ENCODE measurements at regions not wholly inside any gene's neighbourhood (a gene's known extent, or its start where the extent isn't known, plus 50 kb on each side); places are given as distances from the start of the nearest gene placed in this dataset.

DNA sequence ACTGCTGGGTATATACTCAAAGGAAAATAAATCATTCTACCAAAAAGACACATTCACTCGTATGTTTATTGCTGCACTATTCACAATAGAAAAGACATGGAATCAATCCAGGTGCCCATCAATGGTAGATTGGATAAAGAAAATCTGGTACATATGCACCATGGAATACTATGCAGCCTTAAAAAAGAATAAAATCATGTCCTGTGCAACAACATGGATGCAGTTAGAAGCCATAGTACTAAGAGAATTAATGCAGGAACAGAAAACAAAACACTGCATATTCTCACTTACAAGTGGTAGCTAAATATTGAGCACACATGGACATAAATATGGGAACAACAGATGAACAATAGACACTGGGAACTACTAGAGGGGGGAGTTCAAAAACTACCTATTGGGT, 96.3 kb downstream of the FAM76B start:
- Histone ChIP-seq H3K27ac (no peak overlapping the region), H3K9ac (no peak overlapping the region)

DNA sequence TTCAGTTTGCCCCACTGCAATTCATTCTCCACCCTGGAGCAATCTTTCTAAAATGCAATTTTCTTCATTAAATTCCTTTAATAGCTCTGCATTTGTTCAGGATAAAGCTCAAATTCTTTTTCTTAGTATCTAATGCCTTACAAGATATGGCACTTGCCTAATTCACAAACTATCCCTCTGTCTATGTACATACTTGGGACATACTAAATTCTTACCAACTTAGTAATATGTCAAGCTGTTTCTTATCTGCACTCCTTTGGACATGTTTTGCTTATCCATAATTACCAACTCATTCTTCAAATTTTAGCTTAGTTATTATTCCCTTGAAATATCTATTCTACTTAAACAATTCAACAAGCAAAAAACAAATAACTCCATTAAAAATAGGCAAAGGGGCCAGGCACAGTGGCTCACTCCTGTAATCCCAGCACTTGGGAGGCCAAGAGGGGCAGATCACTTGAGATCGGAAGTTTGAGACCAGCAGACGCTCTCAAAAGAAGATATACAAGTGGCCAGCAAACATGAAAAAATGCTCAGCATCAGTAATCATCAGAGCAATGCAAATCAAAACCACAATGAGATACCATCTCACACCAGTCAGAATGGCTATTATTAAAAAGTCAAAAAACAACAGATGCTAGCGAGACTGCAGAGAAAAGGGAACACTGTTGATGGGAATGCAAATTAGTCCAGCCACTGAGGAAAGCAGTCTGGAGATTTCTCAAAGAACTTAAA, 96.9 kb downstream of the FAM76B start:
- Histone ChIP-seq H3K9ac (no peak overlapping the region), H3K27me3 (no peaks in the 10 kb centered on the region), H3K36me3 (no peaks in the 10 kb centered on the region), H3K4me3 (no peak overlapping the region), H3K4me1 (peaks cover 14% of the 10 kb centered on the region), H3K27ac (no peak overlapping the region), H3K9me3 (no peaks in the 10 kb centered on the region), H3K4me2 (peak overlapping the region; percentile 34), H4K20me1 (no peaks in the 10 kb centered on the region)
- no peak for TF ChIP-seq Cebpa-rat (IDR thresholded peaks at IDR 0.05)

More for the DNA sequence above, 96.3 kb downstream of the FAM76B start:
- Histone ChIP-seq H3K4me3 (no peak overlapping the region), H3K9me3 (no peaks in the 10 kb centered on the region), H3K36me3 (no peaks in the 10 kb centered on the region), H3K4me2 (peak overlapping the region; percentile 34), H3K4me1 (peaks cover 14% of the 10 kb centered on the region), H4K20me1 (no peaks in the 10 kb centered on the region), H3K27me3 (no peaks in the 10 kb centered on the region)
- TF ChIP-seq Cebpa-rat (IDR thresholded peaks at IDR 0.05), result no peak

DNA sequence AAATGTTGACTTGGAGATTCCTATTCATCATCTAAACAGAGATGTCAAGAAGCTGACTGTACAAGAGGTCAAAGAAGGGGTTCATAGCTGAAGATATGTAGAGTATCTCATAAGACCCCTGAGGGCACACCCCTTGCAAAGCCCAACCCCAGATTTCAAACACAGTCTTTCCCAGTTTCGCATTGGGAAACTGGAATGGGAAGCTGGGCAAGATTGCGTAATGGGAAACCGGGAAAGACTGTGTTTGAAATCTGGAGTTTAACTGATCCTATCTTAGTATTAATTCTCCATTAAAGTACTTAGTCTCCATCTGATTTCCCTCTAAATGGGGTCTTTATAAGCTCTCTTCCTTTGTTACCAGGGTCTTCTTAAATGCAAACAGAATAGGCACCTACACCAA, 99.5 kb downstream of the FAM76B start:
- Histone ChIP-seq H3K36me3 (no peaks in the 10 kb centered on the region), H3K9me3 (no peaks in the 10 kb centered on the region), H4K20me1 (no peaks in the 10 kb centered on the region), H3K4me2 (no peak overlapping the region), H3K9ac (no peak overlapping the region), H3K4me1 (peaks cover 14% of the 10 kb centered on the region), H3K27ac (no peak overlapping the region), H3K27me3 (no peaks in the 10 kb centered on the region), H3K4me3 (no peak overlapping the region)
- peak; percentile 49; the same call in 1 of the 2 replicates for TF ChIP-seq Cebpa-rat (IDR thresholded peaks at IDR 0.05)

DNA sequence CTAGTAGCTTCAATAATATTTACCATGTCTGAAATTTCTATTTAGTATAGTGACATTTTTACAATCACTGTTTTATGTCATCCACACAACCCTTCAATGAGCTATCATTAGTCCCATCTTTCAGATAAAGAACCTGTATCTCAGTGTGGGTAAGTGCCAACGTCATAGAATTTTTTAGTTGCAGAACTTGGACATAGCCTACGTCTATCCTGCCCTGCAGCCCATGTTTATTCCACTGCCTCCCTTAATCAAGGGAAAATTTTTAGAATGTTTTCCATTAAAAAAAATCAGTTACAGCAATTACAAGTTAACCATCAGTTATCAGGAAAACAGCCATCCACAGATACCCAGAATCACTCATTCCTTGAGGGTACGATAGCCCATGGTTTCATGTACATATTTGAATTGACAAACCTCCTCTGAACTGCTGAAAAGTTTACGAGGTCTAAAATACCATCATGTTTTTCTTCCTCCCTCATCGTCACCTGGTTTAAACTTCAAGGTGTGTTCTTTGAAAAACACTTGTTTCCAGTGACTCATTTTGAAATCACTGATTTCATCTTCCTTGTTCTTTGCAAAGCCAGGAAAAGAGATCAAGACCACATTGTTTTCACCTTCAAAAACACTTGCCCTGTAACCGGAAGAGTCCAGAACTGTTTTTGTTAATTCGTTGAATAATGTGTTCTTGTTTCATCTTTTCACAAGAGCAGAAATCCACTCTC, 100.9 kb downstream of the FAM76B start:
- Histone ChIP-seq H4K20me1 (no peaks in the 10 kb centered on the region), H3K36me3 (no peaks in the 10 kb centered on the region), H3K9me3 (no peaks in the 10 kb centered on the region), H3K4me2 (no peak overlapping the region), H3K27ac (no peak overlapping the region), H3K4me1 (peaks cover 14% of the 10 kb centered on the region), H3K27me3 (no peaks in the 10 kb centered on the region), H3K9ac (no peak overlapping the region), H3K4me3 (no peak overlapping the region)
- no peak for TF ChIP-seq Cebpa-rat (IDR thresholded peaks at IDR 0.05)

DNA sequence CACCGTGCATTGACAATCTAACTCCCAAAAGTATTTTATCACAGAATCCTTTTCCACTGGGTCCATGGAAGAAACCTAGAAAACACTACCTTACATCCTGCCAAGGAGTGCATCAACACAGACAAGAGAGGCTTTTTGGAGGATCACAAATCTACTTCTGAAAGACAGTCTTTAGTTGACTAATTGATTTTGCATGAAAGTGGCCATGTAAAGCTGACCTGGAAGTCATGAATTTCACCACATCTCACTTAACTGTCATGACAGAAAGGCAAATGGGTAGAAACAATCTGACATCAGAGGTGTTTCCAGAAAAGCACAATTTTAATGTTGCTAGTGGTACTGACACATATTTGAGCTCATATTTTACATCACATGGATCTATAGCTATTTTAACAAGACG, 101.6 kb downstream of the FAM76B start:
- no peak for TF ChIP-seq Cebpa-rat (IDR thresholded peaks at IDR 0.05)
- no peaks in the 10 kb centered on the region for H3K9me3 ChIP-seq
- peaks cover 11% of the 10 kb centered on the region for H3K4me1 ChIP-seq
- no peak overlapping the region for H3K9ac ChIP-seq
- H3K27me3 ChIP-seq, result no peaks in the 10 kb centered on the region
- no peak overlapping the region for H3K27ac ChIP-seq
- H3K4me3 ChIP-seq, result no peak overlapping the region
- no peaks in the 10 kb centered on the region for H3K36me3 ChIP-seq
- H3K4me2 ChIP-seq, result no peak overlapping the region
- H4K20me1 ChIP-seq, result no peaks in the 10 kb centered on the region

DNA sequence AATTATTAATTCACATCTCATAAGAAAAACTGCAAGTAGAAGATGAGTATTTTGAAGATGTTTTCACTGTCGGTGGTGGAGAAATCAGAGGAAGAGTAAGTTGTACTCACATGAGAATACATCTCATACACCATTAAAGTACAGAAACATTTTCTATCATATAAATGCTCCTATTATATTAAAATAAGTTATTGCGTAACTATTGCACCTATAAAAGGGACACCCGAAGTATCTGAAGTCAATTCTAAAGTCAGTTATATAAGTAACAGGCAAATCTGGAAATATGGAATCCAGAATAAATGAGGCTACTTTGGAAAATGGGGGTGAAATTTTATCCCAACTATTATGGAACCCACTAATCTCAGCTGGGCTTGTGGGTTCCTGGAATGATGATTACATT, 103.3 kb downstream of the FAM76B start:
- Histone ChIP-seq H3K9ac (no peak overlapping the region), H3K4me3 (no peak overlapping the region), H4K20me1 (no peaks in the 10 kb centered on the region), H3K27me3 (no peaks in the 10 kb centered on the region), H3K27ac (no peak overlapping the region), H3K9me3 (no peaks in the 10 kb centered on the region), H3K36me3 (no peaks in the 10 kb centered on the region), H3K4me2 (no peak overlapping the region), H3K4me1 (no peaks in the 10 kb centered on the region)
- TF ChIP-seq Cebpa-rat (IDR thresholded peaks at IDR 0.05), result peak; percentile 74; the same call in 1 of the 2 replicates

DNA sequence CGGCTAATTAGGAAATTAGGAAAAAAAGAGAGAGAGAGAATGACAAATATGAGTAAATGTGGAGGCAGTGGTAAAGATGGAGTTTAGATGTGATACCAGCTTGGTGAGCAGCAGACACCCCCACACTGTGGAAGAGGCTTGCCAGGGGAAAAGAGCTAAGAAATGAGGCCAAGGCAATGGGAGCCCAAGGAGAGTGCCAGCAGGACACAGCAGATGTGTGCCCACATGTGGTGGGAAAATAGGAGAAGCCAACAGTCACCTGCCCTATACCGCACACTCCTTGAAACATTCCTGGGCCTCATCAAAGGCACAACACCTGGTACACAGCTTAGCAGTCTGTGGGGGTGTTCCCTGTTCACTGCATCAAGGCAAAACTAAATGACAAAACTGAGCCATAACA, 104.9 kb downstream of the FAM76B start:
- no peak overlapping the region for H3K4me2 ChIP-seq
- no peaks in the 10 kb centered on the region for H3K36me3 ChIP-seq
- no peak overlapping the region for H3K9ac ChIP-seq
- H3K27me3 ChIP-seq, result no peaks in the 10 kb centered on the region
- no peaks in the 10 kb centered on the region for H3K9me3 ChIP-seq
- no peaks in the 10 kb centered on the region for H4K20me1 ChIP-seq
- no peaks in the 10 kb centered on the region for H3K4me1 ChIP-seq
- no peak overlapping the region for H3K27ac ChIP-seq
- no peak for TF ChIP-seq Cebpa-rat (IDR thresholded peaks at IDR 0.05)
- no peak overlapping the region for H3K4me3 ChIP-seq

DNA sequence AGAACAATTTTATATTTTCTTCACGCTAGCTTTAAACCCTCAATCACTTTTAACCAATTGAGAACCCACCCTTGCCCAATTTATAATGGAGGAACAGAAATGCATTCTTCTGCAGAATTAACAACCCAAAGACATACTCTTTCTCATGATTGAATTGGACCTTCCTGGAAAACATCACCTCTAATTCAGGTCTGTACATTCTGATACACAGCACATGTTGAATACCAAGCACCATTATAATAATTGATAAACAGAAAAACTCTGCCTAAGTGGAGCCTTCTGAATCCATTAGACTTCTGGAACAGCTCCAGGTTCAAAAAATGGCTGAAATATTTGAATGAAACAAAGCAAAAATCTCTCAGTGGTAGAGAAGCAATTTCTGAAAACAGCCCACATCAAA, 105.4 kb downstream of the FAM76B start:
- TF ChIP-seq Cebpa-rat (IDR thresholded peaks at IDR 0.05), result no peak

DNA sequence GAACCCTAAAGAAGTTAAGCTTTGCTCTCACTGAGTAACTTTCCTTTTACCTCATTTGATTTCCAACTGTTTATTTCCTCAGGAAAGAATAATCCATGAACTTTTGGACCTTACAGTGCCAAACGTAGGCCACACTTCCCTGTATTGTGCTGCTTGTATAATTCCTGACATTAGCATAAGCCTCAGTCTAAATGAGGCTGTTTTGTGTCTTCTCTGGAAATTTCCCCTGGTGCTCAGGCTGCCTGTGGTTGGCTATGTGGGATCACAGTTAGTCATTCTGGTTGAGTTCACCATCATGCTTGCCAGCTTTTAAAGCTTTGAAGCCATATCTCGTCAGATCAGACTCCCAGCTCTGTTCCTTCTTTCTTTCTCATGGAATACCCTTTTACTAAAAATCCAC, 107.0 kb downstream of the FAM76B start:
- Histone ChIP-seq H4K20me1 (no peaks in the 10 kb centered on the region), H3K4me3 (no peak overlapping the region), H3K9me3 (no peaks in the 10 kb centered on the region), H3K36me3 (no peaks in the 10 kb centered on the region), H3K9ac (no peak overlapping the region), H3K4me1 (no peaks in the 10 kb centered on the region), H3K27me3 (no peaks in the 10 kb centered on the region), H3K27ac (no peak overlapping the region), H3K4me2 (no peak overlapping the region)
- no peak for TF ChIP-seq Cebpa-rat (IDR thresholded peaks at IDR 0.05)

More for the DNA sequence above, 105.4 kb downstream of the FAM76B start:
- Histone ChIP-seq H3K4me3 (no peak overlapping the region), H3K9me3 (no peaks in the 10 kb centered on the region), H3K4me1 (no peaks in the 10 kb centered on the region), H3K36me3 (no peaks in the 10 kb centered on the region), H3K9ac (no peak overlapping the region), H3K4me2 (no peak overlapping the region), H3K27me3 (no peaks in the 10 kb centered on the region), H3K27ac (no peak overlapping the region), H4K20me1 (no peaks in the 10 kb centered on the region)

DNA sequence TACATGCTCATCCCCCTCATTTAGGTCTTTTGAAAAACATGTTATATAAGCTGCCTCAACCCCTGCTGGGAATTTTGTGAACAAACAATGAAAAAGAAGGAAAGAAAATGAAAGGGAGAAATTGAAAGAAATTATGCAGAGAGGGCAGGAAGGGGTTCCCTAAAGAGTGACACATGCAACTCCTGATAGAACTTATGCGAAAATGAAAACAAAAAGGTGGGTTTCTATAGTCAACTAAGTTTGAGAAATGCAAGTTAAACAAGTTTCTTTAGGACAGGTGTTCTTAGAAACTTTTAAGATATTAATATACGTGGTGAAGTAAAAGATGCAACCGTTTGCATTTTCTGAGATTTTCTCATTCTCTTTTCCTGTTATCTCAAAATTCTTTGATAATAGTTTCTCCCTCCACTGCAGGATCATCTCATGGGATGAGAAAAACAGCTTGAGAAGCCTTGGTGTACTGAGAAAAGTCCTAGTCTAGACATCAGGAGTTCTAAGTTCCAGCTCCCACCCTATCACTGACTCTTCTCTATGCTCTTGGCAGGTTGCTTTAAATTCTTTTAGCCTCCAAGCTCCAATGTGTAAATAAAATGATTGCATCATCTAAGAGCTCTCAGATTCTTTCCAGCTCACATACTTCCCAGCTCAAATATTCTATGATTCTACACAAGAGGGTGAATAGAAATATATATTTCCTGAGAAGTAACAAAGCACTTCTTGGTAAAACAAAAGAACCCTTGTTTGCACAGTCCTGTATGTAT, 109.2 kb downstream of the FAM76B start:
- no peak overlapping the region for H3K27ac ChIP-seq
- no peaks in the 10 kb centered on the region for H4K20me1 ChIP-seq
- H3K27me3 ChIP-seq, result no peaks in the 10 kb centered on the region
- no peak overlapping the region for H3K9ac ChIP-seq
- no peaks in the 10 kb centered on the region for H3K36me3 ChIP-seq
- H3K4me3 ChIP-seq, result no peak overlapping the region
- no peak for TF ChIP-seq Cebpa-rat (IDR thresholded peaks at IDR 0.05)
- no peak overlapping the region for H3K4me2 ChIP-seq
- no peaks in the 10 kb centered on the region for H3K4me1 ChIP-seq
- H3K9me3 ChIP-seq, result no peaks in the 10 kb centered on the region
